ENCODE measurements at regions not wholly inside any gene's neighbourhood (a gene's known extent, or its start where the extent isn't known, plus 50 kb on each side); places are given as distances from the start of the nearest gene placed in this dataset.
"Not testable (repeated sequence)": the region's sequence is repeated elsewhere in the genome, so short reads cannot be mapped to it uniquely, and the experiment has no call there.

DNA sequence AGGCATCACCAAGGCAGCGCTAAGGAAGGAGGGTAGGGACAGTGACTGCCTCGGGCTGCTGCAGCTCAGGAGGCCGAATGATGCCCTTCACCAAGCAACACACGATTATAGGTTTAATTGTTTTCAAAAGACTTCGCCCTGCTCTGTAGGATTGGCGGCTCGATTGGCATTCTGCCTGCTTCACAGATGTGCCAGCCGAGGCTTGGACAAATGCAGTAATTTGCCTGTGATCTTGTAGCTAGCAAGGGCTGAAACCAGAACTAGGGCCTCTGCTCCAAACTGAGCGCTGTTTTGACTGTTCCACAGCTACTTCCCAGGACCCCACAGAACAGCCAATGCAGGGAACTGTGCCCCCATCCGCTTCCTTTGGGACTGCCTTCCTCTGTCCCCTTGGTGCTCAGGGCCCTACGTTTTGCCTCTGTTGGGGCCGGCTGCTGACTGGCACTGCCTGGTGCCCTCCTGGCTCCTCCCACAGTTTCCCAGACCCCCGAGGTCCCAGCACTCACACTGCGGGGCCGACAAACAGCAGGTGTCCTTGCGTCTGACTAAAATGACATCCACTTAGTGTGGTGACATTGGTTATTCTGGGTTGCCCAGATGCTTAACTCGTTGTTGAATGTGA, 62.6 kb upstream of the EN2 start:
- H3K27ac Mint-ChIP-seq (ENCODE audit: unreplicated experiment), result no peak overlapping the region
- no peak for DNase-seq
- H3K4me1 ChIP-seq, result no peaks in the 10 kb centered on the region

DNA sequence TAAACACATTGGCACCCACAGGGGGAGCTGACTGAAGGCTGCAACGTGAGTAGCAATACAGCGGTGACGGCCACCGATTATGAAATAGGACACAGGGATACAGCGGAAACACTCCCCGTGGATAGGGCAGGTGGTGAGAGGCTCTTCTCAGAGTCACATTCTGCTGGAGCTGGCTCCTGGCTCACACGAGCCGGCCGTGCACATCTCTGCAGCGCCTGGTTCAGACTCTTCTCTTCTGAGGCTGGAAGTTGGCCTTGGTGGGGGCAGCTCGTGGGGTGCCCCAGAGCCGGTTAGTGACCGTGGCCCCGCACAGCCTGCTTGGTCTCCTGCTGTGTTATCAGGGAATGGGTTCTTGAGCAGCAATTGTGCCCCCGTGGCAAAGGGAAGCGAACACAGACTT, 61.3 kb upstream of the EN2 start:
- Histone ChIP-seq H3K9me3 (no peaks in the 10 kb centered on the region), H3K4me1 (no peaks in the 10 kb centered on the region), H3K4me3 (ENCODE audit: low read depth, low read length) (no peak overlapping the region), H3K36me3 (ENCODE audit: control insufficient read depth, insufficient read depth, low read length) (no peaks in the 10 kb centered on the region), H3K27me3 (replicated peaks; ENCODE audit: control insufficient read depth, insufficient read depth, low read length) (no peaks in the 10 kb centered on the region)
- H3K36me3 Mint-ChIP-seq (ENCODE audit: insufficient read depth, unreplicated experiment), result no peaks in the 10 kb centered on the region
- H3K27ac Mint-ChIP-seq (ENCODE audit: unreplicated experiment), result no peak overlapping the region
- intact Hi-C loops (cut with micrococcal nuclease; ENCODE audit: unreplicated experiment), result no loop called here
- peaks cover 15% of the 10 kb centered on the region for H3K27me3 Mint-ChIP-seq (ENCODE audit: insufficient read depth, unreplicated experiment)
- ChIA-PET POLR2A (no interaction called here), CTCF (no interaction called here)
- no peak for DNase-seq
- TF ChIP-seq, protein P1, sequence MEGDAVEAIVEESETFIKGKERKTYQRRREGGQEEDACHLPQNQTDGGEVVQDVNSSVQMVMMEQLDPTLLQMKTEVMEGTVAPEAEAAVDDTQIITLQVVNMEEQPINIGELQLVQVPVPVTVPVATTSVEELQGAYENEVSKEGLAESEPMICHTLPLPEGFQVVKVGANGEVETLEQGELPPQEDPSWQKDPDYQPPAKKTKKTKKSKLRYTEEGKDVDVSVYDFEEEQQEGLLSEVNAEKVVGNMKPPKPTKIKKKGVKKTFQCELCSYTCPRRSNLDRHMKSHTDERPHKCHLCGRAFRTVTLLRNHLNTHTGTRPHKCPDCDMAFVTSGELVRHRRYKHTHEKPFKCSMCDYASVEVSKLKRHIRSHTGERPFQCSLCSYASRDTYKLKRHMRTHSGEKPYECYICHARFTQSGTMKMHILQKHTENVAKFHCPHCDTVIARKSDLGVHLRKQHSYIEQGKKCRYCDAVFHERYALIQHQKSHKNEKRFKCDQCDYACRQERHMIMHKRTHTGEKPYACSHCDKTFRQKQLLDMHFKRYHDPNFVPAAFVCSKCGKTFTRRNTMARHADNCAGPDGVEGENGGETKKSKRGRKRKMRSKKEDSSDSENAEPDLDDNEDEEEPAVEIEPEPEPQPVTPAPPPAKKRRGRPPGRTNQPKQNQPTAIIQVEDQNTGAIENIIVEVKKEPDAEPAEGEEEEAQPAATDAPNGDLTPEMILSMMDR (IDR thresholded peaks at IDR 0.05; ENCODE audit: insufficient read depth in 1 of 2, low read depth in 1 of 2, low read length in 1 of 2, severe bottlenecking in 1 of 2, unreplicated experiment in 1 of 2), result no peak
- H3K4me1 Mint-ChIP-seq (ENCODE audit: low read depth, unreplicated experiment), result no peaks in the 10 kb centered on the region
- H3K4me3 Mint-ChIP-seq (ENCODE audit: unreplicated experiment), result no peak overlapping the region
- no TSS peak for BruUV-seq (replicated peaks)
- H3K9me3 Mint-ChIP-seq (ENCODE audit: unreplicated experiment), result no peaks in the 10 kb centered on the region

More for the DNA sequence above, 62.6 kb upstream of the EN2 start:
- no peaks in the 10 kb centered on the region for H3K27me3 ChIP-seq (replicated peaks; ENCODE audit: control insufficient read depth, insufficient read depth, low read length)
- POLR2A ChIA-PET, result no interaction called here
- TF ChIP-seq, protein P1 (IDR thresholded peaks at IDR 0.05; ENCODE audit: insufficient read depth in 1 of 2, low read depth in 1 of 2, low read length in 1 of 2, severe bottlenecking in 1 of 2, unreplicated experiment in 1 of 2), result no peak
- H3K36me3 Mint-ChIP-seq (ENCODE audit: insufficient read depth, unreplicated experiment), result no peaks in the 10 kb centered on the region
- no peak overlapping the region for H3K4me3 Mint-ChIP-seq (ENCODE audit: unreplicated experiment)
- intact Hi-C loops (cut with micrococcal nuclease; ENCODE audit: unreplicated experiment), result no loop called here
- CTCF ChIA-PET, result no interaction called here
- H3K27me3 Mint-ChIP-seq (ENCODE audit: insufficient read depth, unreplicated experiment), result peaks cover 16% of the 10 kb centered on the region
- no peaks in the 10 kb centered on the region for H3K4me1 Mint-ChIP-seq (ENCODE audit: low read depth, unreplicated experiment)
- no peaks in the 10 kb centered on the region for H3K36me3 ChIP-seq (ENCODE audit: control insufficient read depth, insufficient read depth, low read length)
- H3K9me3 ChIP-seq, result no peaks in the 10 kb centered on the region
- H3K9me3 Mint-ChIP-seq (ENCODE audit: unreplicated experiment), result no peaks in the 10 kb centered on the region
- no peak overlapping the region for H3K4me3 ChIP-seq (ENCODE audit: low read depth, low read length)
- no TSS peak for BruUV-seq (replicated peaks)

DNA sequence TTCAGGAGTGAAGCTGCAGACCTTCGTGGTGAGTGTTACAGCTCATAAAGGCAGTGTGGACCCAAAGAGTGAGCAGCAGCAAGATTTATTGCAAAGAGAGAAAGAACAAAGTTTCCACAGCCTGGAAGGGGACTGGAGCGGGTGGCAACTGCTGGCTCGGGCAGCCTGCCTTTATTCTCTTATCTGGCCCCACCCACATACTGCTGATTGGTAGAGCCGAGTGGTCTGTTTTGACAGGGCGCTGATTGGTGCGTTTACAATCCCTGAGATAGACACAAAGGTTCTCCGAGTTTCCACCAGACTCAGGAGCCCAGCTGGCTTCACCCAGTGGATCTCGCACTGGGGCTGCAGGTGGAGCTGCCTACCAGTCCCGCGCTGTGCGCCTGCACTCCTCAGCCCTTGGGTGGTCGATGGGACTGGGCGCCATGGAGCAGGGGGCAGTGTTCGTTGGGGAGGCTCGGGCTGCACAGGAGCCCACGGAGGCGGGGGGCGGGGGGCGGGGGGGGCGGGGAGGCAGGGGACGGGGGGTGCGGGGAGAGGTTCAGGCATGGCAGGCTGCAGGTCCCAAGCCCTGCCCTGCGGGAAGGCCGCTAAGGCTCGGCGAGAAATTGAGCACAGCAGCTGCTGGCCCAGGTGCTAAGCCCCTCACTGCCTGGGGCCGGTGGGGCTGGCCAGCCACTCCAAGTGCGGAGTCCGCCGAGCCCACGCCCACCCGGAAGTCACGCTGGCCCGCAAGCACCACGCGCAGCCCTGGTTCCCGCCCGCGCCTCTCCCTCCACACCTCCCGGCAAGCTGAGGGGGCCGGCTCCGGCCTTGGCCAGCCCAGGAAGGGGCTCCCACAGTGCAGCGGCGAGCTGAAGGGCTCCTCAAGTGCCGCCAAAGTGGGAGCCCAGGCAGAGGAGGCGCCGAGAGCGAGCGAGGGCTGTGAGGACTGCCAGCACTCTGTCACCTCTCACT, 59.9 kb upstream of the EN2 start:
- H3K4me3 Mint-ChIP-seq (ENCODE audit: unreplicated experiment); BruUV-seq (replicated peaks); DNase-seq; H3K36me3 Mint-ChIP-seq (ENCODE audit: insufficient read depth, unreplicated experiment); CTCF ChIA-PET; POLR2A ChIA-PET; H3K9me3 Mint-ChIP-seq (ENCODE audit: unreplicated experiment); intact Hi-C loops (cut with micrococcal nuclease; ENCODE audit: unreplicated experiment); H3K4me1 ChIP-seq; H3K27ac Mint-ChIP-seq (ENCODE audit: unreplicated experiment); H3K4me3 ChIP-seq (ENCODE audit: low read depth, low read length); H3K9me3 ChIP-seq; H3K27me3 ChIP-seq (replicated peaks; ENCODE audit: control insufficient read depth, insufficient read depth, low read length); H3K36me3 ChIP-seq (ENCODE audit: control insufficient read depth, insufficient read depth, low read length); H3K4me1 Mint-ChIP-seq (ENCODE audit: low read depth, unreplicated experiment): not testable (repeated sequence)
- peaks cover 19% of the 10 kb centered on the region for H3K27me3 Mint-ChIP-seq (ENCODE audit: insufficient read depth, unreplicated experiment)
